HG03064 (cell line): ENCODE measurements at regions not wholly inside any gene's neighbourhood (a gene's known extent, or its start where the extent isn't known, plus 50 kb on each side); places are given as distances from the start of the nearest gene placed in this dataset.

Source experiments
- ATAC-seq: cut with Tn5 transposase; IDR thresholded peaks from one replicate; pipeline ENCODE4 v1.9.1; 2021; ENCODE audit warnings: low read depth; ENCODE audit not compliant: unreplicated experiment

DNA sequence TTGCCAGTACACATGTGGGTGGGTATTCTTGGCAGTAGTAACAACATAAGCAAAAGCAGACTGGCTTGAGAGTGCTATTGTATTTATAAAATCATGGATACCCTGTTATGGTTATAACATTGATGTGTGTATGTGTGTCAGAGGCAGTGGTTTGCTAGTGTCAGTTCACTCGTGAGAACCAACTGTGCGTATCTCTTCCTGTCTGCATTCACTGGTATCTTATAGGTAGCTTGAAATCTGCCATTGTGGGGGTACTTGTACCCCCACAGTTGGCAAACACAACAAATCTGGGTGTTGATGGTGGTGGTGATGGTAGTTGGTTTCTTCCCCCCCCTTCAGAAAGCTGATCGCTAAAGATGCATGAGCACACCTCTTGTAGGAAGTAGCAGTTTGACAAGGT, 355.8 kb upstream of the SATB1 start:
- no peak for ATAC-seq

DNA sequence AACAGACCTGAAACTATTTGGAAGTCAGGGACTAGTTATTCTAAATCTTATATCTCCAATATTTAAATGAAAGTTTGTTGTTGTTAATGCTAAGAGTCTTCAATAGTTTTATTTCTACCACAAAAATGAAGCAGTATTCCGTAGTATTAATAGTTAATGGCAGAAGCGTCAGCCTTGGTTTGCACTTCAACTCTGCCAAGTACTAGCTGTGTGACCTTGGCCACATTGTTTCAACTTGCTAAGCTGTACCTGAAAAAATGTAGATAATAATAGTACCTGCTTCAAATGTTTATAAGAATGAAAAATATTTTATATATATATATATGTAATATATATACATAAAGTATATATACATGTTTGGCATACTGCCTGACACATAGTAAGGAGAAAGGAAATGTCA, 354.6 kb upstream of the SATB1 start:
- no peak for ATAC-seq

DNA sequence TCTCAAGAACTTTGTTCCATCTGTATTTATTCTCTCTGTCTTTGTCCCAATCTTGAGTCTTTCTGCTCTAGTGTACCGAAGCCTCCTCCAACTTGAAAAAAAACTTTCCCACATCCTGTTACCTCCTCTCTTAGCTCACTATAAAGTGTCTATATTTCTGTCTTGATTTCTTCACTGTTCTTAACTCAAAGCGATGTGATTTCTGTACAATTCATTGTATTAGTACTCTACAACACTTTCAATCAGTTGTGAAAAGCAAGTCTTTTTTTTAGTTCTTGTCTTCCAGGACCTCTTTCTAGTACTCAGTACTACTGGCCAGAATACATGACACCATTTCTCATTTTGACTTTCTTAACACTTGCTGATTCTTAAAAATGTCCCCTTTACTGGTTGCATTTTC, 353.5 kb upstream of the SATB1 start:
- no peak for ATAC-seq

GRCh38 chr3:18778094-18778493, 353.0 kb upstream of the SATB1 start:
- no peak for ATAC-seq

GRCh38 chr3:18775501-18775900, 350.4 kb upstream of the SATB1 start:
- ATAC-seq = no peak

DNA sequence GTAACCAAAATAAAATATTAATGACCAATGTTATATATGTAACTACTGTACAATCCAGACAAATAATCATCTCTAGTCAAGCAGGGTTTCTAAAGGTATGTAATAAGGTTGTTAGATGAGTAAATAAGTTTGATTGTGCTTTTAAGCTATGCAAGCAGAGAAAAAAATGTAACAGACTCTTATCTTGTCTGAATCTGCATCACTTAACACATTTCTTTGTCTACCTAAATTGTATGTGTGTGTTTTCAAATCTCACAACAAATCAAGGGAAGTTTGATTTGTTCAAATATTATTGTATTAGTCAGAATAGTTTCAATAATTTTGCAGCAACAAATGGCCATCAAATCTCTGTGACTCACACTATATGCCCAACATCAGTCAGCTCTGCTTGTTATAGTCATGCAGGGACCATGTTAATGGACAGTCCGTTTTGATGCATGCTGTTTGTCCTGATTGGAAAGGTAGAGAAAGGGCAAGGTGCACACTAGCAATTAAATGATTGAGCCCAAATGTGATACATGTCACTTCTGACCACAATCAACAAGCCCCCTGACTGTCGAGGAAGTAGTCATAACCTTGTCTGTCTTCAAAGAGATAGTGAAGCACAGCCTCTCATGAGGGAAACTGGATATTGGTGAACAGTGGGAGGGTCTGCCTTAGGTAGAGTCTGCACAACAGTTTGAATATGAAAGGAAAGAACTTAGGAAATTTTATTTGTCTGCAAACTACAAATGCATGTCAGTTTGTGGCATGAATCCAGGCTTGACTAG, 349.4 kb upstream of the SATB1 start:
- no peak for ATAC-seq

DNA sequence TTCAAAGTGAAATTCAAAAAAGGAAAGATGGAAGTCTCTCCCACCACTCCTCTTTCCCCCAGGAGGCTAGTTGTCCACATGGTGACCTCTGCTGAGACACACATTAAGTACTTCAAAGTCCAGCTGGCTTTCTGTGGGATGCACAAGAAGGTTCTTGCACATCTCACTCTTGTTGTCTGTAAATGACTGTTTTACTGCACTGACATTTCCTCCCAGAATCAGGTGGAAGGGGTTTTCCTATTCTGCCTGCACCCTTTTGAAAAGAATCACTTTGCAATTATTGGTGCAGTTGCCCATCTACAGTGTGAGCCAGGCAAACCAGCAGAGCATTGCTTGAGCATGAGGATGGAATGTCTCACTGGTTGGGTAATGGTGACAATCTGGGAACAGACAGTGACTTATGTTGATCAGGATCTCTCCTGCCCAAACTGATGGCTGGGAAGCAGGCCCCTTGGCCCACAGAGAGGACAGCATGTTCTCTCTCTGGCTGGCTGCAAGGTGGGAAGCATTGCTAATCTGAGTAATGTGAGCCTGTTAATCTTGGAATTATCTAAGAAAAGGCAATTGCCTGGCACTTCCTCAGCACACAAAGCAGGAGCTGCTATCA, 347.7 kb upstream of the SATB1 start:
- ATAC-seq = no peak

GRCh38 chr3:18771931-18772330, 346.8 kb upstream of the SATB1 start:
- no peak for ATAC-seq

DNA sequence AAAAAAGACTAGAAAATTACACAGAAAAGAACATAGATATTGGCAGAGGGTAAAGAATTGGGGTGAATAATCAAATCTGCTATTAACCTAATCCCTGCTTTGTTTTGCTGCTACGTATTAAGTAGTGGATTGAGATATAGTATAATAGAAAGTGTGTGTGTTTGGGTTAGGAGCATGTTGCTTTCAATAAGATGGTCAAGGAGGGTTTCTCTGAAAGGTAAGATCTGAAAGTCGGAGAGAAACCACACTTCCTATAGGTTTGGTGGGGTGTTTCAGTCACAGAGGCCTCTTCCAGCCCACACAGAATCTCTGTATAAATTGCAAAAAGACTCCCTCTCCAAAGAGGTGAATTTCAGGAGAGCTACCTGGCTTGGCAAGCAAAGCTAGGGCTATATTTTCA, 345.7 kb upstream of the SATB1 start:
- ATAC-seq = no peak

- ATAC-seq = no peak
Observed at GRCh38 chr3:18767756-18768303, 342.7 kb upstream of the SATB1 start.

GRCh38 chr3:18766974-18767373, 341.8 kb upstream of the SATB1 start:
- no peak for ATAC-seq

GRCh38 chr3:18765662-18766061, 340.5 kb upstream of the SATB1 start:
- no peak for ATAC-seq

GRCh38 chr3:18765161-18765560, 340.0 kb upstream of the SATB1 start:
- no peak for ATAC-seq

DNA sequence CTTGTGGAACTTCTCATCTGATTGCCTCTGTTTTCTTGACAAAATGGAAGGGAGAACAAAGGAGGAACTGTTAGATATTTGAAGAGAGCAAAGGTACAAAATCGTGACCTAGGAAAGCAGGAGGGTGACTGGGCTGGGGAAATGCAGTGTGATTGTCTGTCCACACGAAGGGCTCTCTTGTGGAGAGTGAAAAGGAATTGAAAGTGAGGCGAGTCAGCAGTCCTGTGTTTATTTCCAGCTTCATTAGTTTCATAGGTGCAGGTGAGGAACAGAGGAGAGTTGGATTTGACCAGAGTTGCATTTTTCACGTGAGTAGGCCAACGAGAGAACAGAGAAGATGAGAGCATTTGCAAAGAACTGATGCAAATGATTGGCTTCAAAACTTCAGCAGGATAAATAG, 336.4 kb upstream of the SATB1 start:
- no peak for ATAC-seq

- ATAC-seq = peak; percentile 76
Observed at GRCh38 chr3:18758047-18758704, 333.0 kb upstream of the SATB1 start.

GRCh38 chr3:18757476-18757875, 332.3 kb upstream of the SATB1 start:
- ATAC-seq = no peak

DNA sequence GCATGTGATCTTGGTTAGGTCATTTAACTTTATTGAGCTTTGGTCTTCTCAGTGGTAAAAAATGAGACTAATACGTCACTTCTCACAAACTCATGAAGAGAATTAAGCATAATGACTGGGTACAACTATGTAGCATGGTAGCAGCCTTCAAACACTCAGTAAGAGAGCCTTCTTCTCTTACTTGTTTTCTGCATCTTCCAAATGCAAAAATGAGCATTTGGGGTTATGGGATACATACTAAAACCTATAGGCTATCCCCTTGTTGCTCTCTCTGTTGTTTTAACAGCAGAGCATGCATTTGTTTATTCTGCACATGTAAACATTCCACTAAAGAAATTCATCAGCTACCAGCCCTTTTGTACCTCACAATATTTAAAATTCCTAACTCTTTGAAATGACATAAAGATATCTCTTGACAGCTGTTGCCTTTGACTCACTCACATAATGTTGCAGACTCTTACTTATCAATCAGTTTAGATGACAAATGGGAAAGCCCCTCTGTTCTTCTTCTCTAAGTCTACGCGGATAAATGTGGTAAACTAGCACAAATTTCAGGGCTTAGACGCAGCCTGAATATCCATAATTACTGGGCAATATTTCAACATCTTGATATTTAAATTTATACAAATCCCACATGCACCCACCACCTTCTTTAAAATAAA, 327.3 kb upstream of the SATB1 start:
- ATAC-seq = no peak

- ATAC-seq = no peak
Observed at GRCh38 chr3:18751514-18751913, 326.4 kb upstream of the SATB1 start.

GRCh38 chr3:18747383-18747782, 322.2 kb upstream of the SATB1 start:
- ATAC-seq = no peak

DNA sequence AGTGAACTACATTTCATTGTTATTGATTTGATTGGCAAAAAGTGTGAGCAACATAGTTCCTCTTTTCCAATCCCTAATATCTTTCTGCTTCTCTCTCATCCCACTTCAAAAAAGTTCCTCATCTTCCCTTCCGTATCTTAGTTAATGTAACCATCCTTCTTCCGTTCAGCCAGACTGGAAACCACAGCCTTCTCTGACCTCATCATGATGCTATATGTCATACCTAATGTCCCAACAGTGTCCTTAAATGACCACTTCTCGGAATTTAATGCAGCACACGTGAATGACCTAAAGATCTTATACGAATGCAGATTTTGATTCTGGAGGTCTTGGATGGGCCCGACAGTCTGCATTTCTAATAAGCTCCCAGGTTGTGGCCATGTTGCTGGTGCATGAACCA, 320.3 kb upstream of the SATB1 start:
- ATAC-seq = no peak

GRCh38 chr3:18744472-18744871, 319.3 kb upstream of the SATB1 start:
- no peak for ATAC-seq
